ENCODE measurements at regions not wholly inside any gene's neighbourhood (a gene's known extent, or its start where the extent isn't known, plus 50 kb on each side); places are given as distances from the start of the nearest gene placed in this dataset.

- Histone ChIP-seq H4K20me1 (replicated peaks; ENCODE audit: insufficient read depth) (no peaks in the 10 kb centered on the region), H3K9me2 (ENCODE audit: insufficient read depth) (peaks cover 9% of the 10 kb centered on the region), H3K4me3 (no peak overlapping the region), H3K36me3 (ENCODE audit: insufficient read depth) (no peaks in the 10 kb centered on the region), H3K4me2 (no peak overlapping the region), H3K4me1 (ENCODE audit: insufficient read depth) (no peaks in the 10 kb centered on the region), H3K27ac (ENCODE audit: low read depth) (no peak overlapping the region), H3K79me2 (replicated peaks; ENCODE audit: insufficient read depth) (no peaks in the 10 kb centered on the region), H2AFZ (no peak overlapping the region), H3F3A (replicated peaks; ENCODE audit: low read depth) (no peaks in the 10 kb centered on the region), H3K27me3 (ENCODE audit: insufficient read depth) (no peaks in the 10 kb centered on the region)
- no peaks in the 10 kb centered on the region for H3K27me3 Mint-ChIP-seq (ENCODE audit: insufficient read depth, low read depth, poor library complexity)
- peaks cover 5% of the 10 kb centered on the region; the same call in 2 of the 3 replicates for H3K4me1 Mint-ChIP-seq
- no peak overlapping the region for H3K4me3 Mint-ChIP-seq
- H3K36me3 Mint-ChIP-seq (ENCODE audit: low read depth), result no peaks in the 10 kb centered on the region
- no peaks in the 10 kb centered on the region; the same call in 1 of the 3 replicates for H3K9me3 Mint-ChIP-seq
- no peak for ATAC-seq
- TF ChIP-seq EZH2phosphoT487 (IDR thresholded peaks at IDR 0.05; ENCODE audit: unreplicated experiment), result no peak
- TF ChIP-seq ZNF331 (CRISPR knock-in tag; IDR thresholded peaks at IDR 0.05; ENCODE audit: low read depth), result no peak
- no peak for TF ChIP-seq EZH2 (IDR thresholded peaks at IDR 0.05; ENCODE audit: low read depth, unreplicated experiment)
- no peak for TF ChIP-seq CREB1 (CRISPR knock-in tag; IDR thresholded peaks at IDR 0.05; ENCODE audit: low read depth)
- TF ChIP-seq ZNF462 (CRISPR knock-in tag; IDR thresholded peaks at IDR 0.05), result no peak
- TF ChIP-seq JUNB (IDR thresholded peaks at IDR 0.05; ENCODE audit: unreplicated experiment), result no peak
- TF ChIP-seq ZNF114 (CRISPR knock-in tag; IDR thresholded peaks at IDR 0.05), result no peak
- no peak for TF ChIP-seq STAT1 (IDR thresholded peaks at IDR 0.05; ENCODE audit: unreplicated experiment)
- no peak for TF ChIP-seq NANOG (IDR thresholded peaks at IDR 0.05; ENCODE audit: borderline replicate concordance)
- no peak for TF ChIP-seq POLR2AphosphoS5 (IDR thresholded peaks at IDR 0.05; ENCODE audit: low read depth)
- no peak for TF ChIP-seq REST (IDR thresholded peaks at IDR 0.05; ENCODE audit: unreplicated experiment)
- TF ChIP-seq CTCF (conservative IDR thresholded peaks at IDR 0.05; ENCODE audit: low read depth in 2 of 2), result no peak
- TF ChIP-seq ETS1 (IDR thresholded peaks at IDR 0.05), result no peak
- H3K27ac Mint-ChIP-seq, result no peak overlapping the region
- DNase-seq (ENCODE audit: low spot score), result no peak
Measured at GRCh38 chr1:118588566-118588965, 399.6 kb downstream of the TBX15 start.
